ENCODE measurements at regions not wholly inside any gene's neighbourhood (a gene's known extent, or its start where the extent isn't known, plus 50 kb on each side); places are given as distances from the start of the nearest gene placed in this dataset.

GRCh38 chr16:5454349-5454748 is 356.8 kb upstream of the EEF2KMT start:
- Histone ChIP-seq H3K36me3 (no peaks in the 10 kb centered on the region), H3K4me1 (ENCODE audit: control insufficient read depth in 1 of 2, low read depth in 2 of 2) (no peaks in the 10 kb centered on the region), H3K9me3 (no peaks in the 10 kb centered on the region), H3K27me3 (replicated peaks; ENCODE audit: insufficient read depth) (no peaks in the 10 kb centered on the region), H3K27ac (no peak overlapping the region), H3K4me3 (no peak overlapping the region)
- TF ChIP-seq, protein P1, sequence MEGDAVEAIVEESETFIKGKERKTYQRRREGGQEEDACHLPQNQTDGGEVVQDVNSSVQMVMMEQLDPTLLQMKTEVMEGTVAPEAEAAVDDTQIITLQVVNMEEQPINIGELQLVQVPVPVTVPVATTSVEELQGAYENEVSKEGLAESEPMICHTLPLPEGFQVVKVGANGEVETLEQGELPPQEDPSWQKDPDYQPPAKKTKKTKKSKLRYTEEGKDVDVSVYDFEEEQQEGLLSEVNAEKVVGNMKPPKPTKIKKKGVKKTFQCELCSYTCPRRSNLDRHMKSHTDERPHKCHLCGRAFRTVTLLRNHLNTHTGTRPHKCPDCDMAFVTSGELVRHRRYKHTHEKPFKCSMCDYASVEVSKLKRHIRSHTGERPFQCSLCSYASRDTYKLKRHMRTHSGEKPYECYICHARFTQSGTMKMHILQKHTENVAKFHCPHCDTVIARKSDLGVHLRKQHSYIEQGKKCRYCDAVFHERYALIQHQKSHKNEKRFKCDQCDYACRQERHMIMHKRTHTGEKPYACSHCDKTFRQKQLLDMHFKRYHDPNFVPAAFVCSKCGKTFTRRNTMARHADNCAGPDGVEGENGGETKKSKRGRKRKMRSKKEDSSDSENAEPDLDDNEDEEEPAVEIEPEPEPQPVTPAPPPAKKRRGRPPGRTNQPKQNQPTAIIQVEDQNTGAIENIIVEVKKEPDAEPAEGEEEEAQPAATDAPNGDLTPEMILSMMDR (IDR thresholded peaks at IDR 0.05) = no peak
- ATAC-seq (ENCODE audit: insufficient number of reproducible peaks, low FRiP score, low read depth) (no peak), DNase-seq (ENCODE audit: low spot score) (no peak)

- Histone ChIP-seq H3K27me3 (replicated peaks; ENCODE audit: insufficient read depth) (no peaks in the 10 kb centered on the region), H3K4me1 (ENCODE audit: control insufficient read depth in 1 of 2, low read depth in 2 of 2) (no peaks in the 10 kb centered on the region), H3K27ac (no peak overlapping the region), H3K4me3 (no peak overlapping the region), H3K9me3 (no peaks in the 10 kb centered on the region), H3K36me3 (no peaks in the 10 kb centered on the region)
- DNase-seq (ENCODE audit: low spot score) (no peak), ATAC-seq (ENCODE audit: insufficient number of reproducible peaks, low FRiP score, low read depth) (no peak)
- TF ChIP-seq, protein P1 (IDR thresholded peaks at IDR 0.05) = no peak
Measured at GRCh38 chr16:5451641-5452040, 354.0 kb upstream of the EEF2KMT start.

GRCh38 chr16:5450409-5451104 is 353.0 kb upstream of the EEF2KMT start:
- TF ChIP-seq, protein P1 (IDR thresholded peaks at IDR 0.05) = no peak
- ATAC-seq (ENCODE audit: insufficient number of reproducible peaks, low FRiP score, low read depth) (no peak), DNase-seq (ENCODE audit: low spot score) (no peak)
- no peaks in the 10 kb centered on the region for H3K27me3 ChIP-seq (replicated peaks; ENCODE audit: insufficient read depth)
- no peak overlapping the region for H3K27ac ChIP-seq
- H3K36me3 ChIP-seq = no peaks in the 10 kb centered on the region
- H3K9me3 ChIP-seq = no peaks in the 10 kb centered on the region
- no peaks in the 10 kb centered on the region for H3K4me1 ChIP-seq (ENCODE audit: control insufficient read depth in 1 of 2, low read depth in 2 of 2)
- H3K4me3 ChIP-seq = no peak overlapping the region

GRCh38 chr16:5449901-5450300 is 352.3 kb upstream of the EEF2KMT start:
- Histone ChIP-seq H3K4me1 (ENCODE audit: control insufficient read depth in 1 of 2, low read depth in 2 of 2) (no peaks in the 10 kb centered on the region), H3K9me3 (no peaks in the 10 kb centered on the region), H3K36me3 (no peaks in the 10 kb centered on the region), H3K27me3 (replicated peaks; ENCODE audit: insufficient read depth) (no peaks in the 10 kb centered on the region), H3K4me3 (no peak overlapping the region), H3K27ac (no peak overlapping the region)
- ATAC-seq (ENCODE audit: insufficient number of reproducible peaks, low FRiP score, low read depth) (no peak), DNase-seq (ENCODE audit: low spot score) (no peak)
- TF ChIP-seq, protein P1 (IDR thresholded peaks at IDR 0.05) = no peak

GRCh38 chr16:5448798-5449197 is 351.2 kb upstream of the EEF2KMT start:
- TF ChIP-seq, protein P1 (IDR thresholded peaks at IDR 0.05) = no peak
- Histone ChIP-seq H3K9me3 (no peaks in the 10 kb centered on the region), H3K27me3 (replicated peaks; ENCODE audit: insufficient read depth) (no peaks in the 10 kb centered on the region), H3K36me3 (no peaks in the 10 kb centered on the region), H3K4me1 (ENCODE audit: control insufficient read depth in 1 of 2, low read depth in 2 of 2) (no peaks in the 10 kb centered on the region), H3K4me3 (no peak overlapping the region), H3K27ac (no peak overlapping the region)
- DNase-seq (ENCODE audit: low spot score) (no peak), ATAC-seq (ENCODE audit: insufficient number of reproducible peaks, low FRiP score, low read depth) (no peak)

Data from thoracic aorta (tissue), 2 donors.